NCI-H82 treated with DMSO at 0.1 percent for 48 hours (cell line): ENCODE measurements at regions not wholly inside any gene's neighbourhood (a gene's known extent, or its start where the extent isn't known, plus 50 kb on each side); places are given as distances from the start of the nearest gene placed in this dataset.
"Not testable (repeated sequence)": the region's sequence is repeated elsewhere in the genome, so short reads cannot be mapped to it uniquely, and the experiment has no call there.

Experiments
- DNase-seq: peaks from one replicate; lab custom pipeline; 2025; ENCODE audit not compliant: unreplicated experiment; lab: John Stamatoyannopoulos, UW

DNA sequence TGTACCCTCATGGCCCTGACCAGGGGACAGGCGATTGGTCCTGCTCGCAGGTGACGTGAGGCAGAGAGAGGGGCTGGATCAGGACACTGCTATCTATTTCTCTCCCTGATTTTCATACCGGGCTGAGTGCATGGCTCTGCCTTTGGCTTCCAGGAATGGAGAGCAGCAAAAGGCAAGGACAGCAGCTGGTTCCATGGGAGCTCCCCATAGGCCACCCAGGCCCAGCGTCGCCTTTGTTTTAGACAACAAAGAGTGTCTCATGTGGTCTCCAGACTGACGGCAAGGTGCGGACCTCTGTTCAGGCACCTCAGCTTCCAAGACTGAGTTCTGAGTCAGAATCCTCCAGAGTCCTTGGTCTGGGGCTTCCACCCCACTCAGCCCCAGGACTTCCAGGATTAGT, 123.1 kb downstream of the VEGFA start:
- no peak for DNase-seq

DNA sequence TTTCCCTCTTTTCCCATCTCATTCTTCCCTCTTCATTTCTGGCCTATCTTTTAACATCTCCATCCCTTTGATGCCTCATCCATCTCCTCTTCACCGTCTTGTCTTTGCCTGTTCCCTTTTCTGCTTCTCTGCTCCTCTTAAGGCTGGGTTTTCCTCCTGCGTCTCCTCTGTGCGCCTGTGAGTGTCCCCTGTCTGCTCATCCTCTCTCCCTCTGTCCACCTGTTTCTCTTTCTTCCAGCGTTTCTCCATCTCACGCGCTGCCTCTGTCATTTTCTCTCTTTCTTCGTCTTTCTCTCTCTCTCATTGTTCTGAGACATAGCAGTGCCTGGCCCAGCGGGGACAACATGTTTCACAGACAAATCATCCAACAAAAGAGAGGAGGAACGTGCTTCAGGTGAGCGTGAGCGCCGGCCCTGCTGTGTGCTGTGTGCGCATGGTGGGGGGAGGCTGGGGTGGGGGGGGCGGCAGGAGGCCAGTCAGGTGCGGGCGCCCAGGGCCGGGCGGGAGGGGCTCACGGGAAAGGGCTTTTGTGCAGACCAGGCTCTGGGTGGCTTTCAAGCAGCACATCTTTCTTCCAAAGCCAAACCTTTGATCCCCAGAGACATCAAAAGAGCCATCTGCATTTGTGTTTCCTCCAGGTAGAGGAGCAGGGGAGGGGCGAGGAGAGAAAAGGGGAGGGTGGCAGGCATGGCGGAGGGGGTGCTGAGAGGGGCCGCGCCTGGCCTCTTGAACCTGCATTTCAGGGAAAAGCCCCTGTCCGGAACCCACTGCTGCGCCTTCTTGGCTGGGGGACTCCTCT, 121.3 kb downstream of the VEGFA start:
- DNase-seq, result no peak

DNA sequence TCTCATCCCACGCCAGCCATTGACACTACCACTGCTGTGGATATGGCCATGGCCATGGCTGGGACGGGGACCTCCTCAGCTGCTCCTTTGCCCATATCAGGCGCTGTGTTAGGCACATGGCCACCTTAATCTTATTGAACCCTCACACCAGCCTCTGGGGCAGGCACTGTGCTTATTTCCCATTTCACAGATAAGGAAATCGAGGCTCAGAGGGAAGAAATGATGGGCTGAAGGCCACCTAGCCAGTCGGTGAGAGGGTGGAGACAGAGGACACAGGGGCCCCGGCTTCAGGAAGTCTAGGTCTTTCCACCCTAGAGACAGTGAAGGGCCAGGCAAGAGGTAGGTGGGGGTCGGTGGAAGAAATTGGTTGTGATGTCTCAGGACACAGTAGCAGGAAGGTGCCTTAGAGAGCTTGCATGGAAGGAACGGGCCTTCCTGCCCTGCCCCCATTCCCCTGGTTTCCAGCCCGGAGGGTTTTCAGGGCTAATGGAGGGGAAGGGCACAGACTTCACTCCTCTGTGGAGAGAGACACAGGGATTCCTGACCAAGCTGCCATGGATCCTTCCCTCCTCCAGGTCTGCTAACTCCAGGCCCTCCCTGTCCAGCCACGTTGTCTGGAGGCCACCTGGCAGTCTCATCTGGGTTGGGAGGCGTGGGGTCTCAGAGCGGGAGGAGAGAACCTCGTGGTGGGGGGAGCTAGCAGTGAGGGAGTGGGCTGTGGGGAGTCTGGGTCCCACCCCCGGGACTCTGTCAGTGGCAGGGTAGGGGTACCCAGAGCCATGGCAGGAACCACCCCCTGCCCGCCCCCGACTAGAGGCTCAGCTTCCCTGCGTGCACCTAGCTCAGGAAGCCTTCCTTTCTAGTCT, 120.4 kb downstream of the VEGFA start:
- DNase-seq, result no peak

DNA sequence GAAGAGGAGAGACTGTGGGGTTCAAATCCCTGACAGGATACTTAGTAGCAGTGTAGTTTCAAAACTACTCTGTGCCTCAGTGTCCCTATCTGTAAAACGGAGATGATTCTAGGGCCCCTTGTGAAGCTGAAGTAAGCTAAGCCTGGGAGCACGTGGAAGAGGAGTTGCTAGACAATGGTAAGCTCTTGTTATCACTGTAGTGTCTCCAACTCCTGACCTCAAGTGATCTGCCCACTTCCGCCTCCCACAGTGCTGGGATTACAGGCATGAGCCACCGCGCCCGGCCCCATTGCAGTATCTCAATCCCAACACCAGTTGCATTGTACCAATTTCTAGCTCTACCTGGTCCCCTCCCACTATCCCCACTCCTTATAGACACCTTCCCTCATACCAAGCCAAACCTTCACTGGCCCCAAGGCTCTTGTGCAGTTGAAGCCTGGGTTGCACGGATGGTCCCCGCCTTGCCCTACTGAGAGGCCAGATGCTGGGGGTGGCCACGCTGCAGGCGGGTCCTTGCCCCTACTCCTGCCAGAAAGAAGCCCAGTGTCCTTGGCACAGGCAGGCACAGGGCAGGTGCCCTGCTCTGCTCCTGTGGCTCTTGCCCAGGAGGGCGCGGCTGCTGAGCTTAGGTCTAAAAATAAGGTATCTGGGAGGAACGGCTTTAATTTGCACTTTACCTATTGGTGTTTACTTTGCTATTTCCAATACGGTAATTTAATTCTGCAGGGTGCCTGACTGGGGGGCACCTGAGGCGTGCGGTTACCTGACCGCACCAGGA, 118.1 kb downstream of the VEGFA start:
- no peak for DNase-seq

DNA sequence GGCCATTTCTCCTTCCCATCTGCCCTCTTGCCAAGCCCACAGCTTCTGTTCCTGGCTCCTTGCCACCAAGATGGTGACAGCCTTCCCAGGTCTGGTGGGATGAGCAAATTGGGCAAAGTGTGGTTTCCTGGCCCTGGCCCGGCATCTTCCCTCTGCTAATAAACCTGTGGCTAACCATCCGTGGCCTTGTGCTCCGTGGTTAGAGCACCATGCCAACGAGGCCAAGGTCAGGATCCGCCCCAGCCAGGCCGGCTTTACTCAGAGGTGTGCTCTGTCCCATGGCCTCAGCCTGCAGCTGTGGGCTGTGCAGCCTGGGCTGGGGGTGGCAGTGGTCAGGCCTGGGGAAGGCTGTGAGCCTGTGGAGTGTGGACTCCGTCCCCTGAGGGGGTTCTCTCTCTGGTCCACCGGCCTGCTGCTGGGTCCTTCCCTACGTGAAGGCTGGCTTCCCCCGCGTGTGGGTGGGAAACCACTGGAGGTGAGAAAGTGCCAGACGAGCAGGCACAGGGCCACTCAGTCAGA, 117.4 kb downstream of the VEGFA start:
- no peak for DNase-seq

DNA sequence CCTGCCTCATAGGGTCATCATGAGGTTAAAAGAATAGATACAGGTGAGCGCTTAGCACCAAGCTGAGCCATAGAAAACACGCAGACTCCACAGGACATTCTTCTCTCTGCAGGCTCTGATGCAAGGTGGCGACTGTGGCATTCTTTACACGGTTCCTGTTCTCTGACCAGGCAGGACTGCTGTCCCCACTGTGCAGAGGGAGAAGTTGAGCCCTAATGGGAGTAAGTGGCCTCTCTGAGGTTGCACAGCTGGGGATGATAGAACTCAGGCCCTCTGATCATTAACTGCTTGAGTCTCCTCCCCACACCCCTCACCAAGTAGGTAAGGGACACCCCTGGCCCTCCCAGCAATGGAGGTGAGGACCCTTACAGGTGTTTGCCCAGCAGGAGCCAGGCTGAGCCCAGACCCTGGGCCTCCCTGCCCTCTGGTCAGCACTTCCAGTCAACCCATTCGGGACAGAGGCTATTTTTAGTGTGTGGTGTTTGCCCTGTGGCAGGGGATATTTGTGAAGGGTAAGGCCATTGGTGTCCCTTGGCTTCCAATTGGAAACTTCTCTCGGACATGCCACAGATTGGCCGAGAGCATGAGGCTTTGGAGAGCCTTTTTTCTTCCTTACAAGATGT, 116.8 kb downstream of the VEGFA start:
- DNase-seq, result no peak

DNA sequence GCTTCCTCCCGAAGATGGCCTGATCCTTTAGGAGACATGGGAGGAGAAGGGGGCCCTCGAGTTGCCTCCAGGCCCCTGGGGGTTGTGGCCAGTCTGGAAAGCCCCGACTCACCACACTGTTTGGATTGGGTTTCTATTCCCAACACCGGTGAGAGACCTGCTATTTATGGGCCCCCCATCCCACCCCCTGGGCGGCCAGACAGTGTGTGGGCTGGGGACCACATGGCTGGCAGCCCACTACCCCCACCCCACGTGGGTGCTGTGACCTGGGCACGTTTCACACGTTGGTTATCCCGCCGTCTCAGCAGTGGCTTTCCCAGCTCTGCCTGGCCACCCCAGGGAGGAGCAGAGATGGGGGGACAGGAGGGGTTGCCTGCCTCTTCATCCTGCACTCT, 116.1 kb downstream of the VEGFA start:
- DNase-seq, result no peak

DNA sequence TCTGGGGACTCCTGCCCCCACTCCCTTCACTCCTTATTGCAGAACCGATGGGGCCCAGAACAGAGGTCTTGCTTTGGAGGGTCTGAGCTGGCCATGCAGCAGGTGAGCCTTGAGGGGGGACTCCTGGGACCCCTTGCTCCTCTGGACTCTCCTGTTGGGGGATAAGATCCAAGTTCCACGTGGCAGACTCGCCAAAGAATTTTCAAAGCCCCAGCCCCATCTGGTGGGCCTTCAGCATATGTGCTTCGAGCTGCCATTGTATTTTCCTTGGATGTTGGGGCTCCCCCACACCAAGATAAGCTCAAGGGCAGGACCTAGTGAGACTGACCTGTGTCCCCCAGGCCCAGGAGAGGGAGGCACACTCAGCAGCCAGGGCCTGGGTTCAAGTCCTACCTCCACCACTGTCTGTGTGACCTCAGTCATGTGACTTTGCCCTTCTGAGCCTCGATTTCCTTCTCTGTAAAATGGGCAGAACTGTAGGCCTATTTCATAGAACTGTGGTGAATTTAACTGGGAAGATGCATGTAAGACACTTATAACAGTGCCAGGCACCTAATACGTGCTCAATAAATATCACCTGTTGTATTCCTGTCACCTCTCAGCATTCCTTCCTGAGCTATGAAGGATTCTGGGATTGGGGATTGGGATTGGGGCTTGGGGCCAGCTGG, 115.5 kb downstream of the VEGFA start:
- no peak for DNase-seq

DNA sequence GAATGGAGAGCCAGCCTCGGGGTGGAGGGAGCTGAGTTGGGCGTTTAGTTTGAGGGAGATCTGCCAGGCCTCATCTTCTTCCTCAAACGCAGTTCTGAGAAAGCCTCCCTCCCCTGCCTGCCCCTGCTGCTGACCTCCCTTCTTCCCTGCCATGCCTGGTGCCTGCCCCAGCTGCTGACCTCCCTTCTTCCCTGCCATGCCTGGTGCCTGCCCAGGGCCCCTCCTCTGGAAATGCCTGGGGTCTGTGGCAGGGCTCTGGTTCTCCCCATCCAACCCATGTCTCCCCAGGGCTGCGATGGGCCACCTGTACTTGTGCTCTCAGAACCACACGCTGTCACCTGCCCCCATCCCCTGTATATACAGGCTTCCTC, 114.6 kb downstream of the VEGFA start:
- DNase-seq, result no peak

DNA sequence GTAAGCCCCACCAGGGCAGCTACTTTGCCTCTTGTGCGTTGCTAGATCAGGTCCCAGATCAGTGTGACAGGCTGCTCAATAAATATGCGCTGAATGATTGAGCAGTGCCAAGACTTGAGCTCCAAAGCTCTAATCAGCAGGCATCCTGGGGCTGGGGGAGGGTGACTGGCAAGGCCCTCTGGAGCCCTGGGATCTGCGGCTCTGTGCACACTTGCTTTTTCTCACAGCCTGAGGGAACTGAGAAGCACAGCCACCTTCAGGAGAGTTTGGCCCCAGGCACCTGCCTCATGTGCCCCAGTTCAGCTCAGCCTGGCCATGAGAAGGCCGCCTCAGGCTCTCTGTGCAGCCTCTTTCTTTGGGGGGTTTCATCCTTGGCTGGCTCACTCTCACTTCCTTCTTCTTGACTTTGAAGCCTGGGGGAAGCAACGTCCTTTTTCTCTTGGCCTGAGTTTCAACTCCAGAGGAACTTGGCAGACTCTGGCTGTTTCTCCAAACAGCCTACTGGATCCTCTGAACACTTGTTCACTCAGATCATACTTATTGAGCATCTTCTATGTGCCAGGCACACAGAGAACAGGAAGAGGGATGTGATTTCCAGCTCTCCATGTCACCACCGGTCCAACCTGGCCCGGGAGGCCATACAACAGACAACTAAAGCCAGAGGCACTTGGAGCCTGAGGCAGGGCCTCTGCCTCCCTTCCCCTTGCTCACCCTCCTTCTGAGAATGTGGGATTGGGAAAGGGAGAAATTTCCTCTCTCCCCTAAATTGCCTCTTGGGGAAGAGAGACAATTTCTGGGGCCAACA, 114.0 kb downstream of the VEGFA start:
- no peak for DNase-seq

DNA sequence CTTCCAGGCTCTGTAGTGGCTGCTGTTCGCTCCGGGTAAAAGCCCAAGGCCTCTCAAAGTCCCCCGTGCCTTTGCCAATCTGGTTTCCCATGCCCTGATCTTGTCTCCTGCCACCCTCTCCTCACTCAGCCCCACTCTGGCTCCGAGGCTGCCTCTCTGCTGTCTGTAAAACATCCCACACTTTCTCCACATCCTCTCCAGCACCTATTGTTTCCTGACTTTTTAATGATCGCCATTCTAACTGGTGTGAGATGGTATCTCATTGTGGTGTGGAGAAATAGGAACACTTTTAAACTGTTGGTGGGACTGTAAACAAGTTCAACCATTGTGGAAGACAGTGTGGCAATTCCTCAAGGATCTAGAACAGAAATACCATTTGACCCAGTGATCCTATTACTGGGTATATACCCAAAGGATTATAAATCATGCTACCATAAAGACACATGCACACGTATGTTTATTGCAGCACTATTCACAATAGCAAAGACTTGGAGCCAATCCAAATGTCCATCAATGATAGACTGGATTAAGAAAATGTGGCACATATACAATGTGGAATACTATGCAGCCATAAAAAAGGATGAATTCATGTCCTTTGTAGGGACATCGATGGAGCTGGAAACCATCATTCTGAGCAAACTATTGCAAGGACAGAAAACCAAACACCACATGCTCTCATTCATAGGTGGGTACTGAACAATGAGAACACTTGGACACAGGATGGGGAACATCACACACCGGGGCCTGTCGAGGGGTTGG, 112.9 kb downstream of the VEGFA start:
- not testable (repeated sequence) for DNase-seq

DNA sequence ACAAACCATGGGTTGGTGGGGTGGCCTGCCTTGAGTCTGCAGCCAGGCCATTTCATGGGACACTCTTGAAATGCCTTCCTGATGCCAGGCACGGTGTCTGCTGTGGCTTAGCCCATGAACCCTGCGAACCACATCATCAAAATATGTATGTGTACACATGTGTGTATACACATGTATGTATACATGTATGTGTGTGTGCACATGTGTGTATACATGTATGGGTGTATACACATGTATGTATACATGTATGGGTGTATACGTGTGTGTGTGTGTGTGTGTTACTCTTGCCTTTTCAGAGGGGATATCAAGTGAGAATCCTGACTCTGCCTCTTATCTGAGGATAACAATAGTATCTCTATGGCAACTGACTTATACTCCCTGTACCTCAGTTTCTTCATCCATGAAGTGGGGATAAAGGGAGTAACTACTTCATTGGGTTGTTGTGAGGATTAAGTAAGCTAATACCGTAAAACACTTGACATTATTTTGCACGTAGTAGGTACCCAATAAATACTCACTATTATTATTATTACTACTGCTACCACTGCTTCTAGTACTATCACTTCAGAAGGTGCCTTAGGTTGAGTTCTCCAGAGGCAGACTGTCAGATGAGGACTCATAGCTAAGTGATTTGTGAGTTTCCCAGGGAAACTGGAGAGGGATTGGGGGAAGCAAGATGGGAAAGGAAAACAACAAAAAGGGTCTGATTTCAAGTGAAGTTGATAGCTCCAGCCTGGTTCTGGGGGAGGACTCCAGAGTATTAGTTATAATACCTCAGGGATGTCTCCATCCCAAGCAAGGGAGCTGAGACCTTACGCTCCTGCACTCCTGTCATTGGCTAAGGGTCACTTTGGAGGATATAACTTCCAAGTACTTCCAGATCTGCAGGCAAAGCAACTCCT, 110.5 kb downstream of the VEGFA start:
- no peak for DNase-seq

DNA sequence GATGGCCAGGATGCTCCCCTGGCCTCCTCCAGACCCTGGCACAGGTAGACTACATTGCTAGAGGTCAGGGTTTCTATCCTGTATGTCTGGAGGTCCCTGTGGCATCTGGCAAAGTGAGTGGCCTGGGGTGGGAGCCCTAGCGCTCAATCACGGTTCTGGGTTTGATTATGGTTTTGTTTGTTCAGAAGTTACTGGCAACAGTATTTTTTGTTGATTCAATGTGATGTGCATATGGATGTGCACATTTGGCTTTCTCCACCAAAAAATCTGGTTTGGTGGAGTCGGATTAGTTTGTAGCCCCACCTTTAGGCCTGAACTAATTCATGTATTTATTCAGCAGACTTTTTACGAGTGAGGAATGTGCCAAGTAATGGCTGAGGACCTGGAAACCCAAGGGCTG, 109.7 kb downstream of the VEGFA start:
- no peak for DNase-seq

DNA sequence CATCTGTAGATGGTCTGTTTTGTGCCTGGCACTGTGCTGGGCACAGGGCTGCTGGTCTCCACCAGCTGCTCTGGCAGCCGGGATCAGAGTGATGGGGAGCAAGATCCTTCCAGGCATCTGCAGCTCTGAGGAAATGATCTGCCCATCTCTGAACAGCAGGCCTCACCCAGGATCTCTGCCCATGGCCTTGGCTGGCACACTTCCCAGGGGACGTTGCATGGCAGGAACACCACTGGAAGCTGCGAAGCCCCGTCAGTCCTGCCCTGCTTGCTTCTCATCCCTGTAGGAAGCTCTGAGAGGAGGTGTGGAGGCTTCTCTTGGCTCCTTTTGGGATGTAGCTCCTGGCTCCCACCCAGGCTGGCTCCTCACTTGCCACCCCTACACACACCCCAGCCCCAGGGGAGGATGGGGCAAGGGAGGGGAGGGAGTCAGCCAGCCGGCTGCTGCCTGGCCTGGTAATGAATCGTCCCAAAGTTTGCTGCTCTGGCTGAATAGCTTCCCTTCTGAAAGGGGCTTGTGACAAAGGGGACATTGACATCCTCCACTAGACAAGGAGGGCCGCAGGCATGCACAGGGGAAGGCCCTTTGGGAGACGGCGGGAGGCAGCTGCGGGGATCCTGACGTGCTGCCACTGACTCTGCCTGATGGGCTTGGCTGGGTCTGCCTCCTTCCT, 108.9 kb downstream of the VEGFA start:
- no peak for DNase-seq

DNA sequence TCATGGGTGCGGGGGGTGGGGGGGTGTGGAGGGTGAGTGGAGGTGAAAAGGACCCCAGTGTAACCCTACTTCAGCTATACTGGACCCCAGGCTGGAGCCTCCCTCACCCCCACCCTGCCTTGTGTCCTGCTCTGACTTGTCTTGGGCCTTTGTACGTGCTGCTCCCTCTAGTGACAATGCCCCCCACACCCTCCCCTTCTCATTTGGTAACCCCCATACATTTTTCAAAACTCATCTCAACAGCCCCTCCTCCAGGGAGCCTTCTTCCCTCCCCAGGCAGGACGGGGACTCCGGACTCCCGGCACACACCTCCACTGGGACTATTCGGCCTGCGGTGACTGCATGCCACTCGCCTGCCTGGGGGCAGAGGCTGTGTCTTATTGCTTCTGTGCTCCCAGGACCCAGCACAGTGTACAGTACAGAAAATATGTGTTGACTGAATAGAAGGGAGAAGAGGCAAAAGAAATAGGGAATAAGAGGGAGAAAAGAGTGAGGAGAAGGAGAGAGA, 108.2 kb downstream of the VEGFA start:
- no peak for DNase-seq

DNA sequence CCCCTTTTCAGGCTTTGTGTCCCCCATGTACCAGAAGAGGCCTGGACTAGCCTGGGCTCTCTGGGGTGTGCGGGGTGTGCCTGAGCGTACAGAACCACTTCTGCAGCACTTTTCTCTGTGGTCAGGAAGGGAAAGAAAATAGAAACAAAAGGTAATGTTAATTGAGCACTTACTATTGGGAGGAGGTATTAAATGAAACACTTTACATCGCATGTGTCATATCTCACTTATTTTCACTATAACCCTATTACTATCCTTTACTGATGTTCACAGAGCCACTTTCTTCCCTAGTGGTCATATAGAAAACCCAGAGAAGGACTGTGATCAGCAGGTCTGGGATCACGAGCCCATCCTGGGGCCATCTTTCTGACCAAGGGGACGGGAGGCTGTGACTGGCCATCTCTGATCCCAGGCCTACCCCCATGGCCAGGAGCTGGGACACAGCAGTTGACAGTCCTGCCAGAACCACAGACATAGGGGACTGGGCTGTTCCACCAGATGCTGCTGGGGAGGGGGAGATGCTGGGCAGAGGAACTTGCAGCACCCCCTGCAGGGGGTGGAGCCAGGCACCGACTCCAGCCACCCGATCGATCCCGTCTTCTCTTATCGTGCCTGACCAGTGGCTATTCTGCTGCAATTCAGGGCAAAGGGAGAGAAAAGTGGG, 107.6 kb downstream of the VEGFA start:
- no peak for DNase-seq

DNA sequence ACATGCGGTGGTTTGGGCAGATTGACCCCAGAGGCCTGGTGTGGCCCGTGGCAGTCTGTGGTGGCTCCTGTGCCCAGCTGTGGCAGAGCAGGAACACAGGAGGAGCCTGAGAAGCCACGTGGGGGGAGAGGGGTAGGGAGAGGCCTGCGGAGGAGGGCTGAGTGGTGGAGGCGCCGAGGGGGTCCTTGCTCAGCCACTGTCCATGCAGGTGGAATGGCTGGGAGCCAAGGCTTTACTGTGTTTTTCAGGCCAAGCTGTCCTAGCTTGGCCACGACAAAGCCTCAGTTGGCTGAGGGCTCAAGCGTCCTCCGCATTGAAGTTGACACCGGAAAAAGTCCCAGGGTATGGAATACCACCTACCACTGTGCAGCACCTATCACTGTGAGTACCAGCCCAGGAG, 107.0 kb downstream of the VEGFA start:
- no peak for DNase-seq
